ENCODE measurements at regions not wholly inside any gene's neighbourhood (a gene's known extent, or its start where the extent isn't known, plus 50 kb on each side); places are given as distances from the start of the nearest gene placed in this dataset.

GRCh38 chr15:24786347-24786746, 110.8 kb downstream of the NPAP1 start:
- TF ChIP-seq CTCF (IDR thresholded peaks at IDR 0.05; ENCODE audit: low read depth, low read length, missing input control) (no peak), GABPA (IDR thresholded peaks at IDR 0.05 in 1 of 2, conservative IDR thresholded peaks at IDR 0.05 in 1 of 2) (no peak), MAX (IDR thresholded peaks at IDR 0.05) (no peak), ZBTB33 (IDR thresholded peaks at IDR 0.05) (no peak), ATF3 (IDR thresholded peaks at IDR 0.05) (no peak)

Measured in liver (tissue), 3 donors.